ENCODE measurements at regions not wholly inside any gene's neighbourhood (a gene's known extent, or its start where the extent isn't known, plus 50 kb on each side); places are given as distances from the start of the nearest gene placed in this dataset.

GRCh38 chr1:184141361-184141880 is 89.9 kb downstream of the TSEN15 start:
- CTCF ChIA-PET = interaction anchor here (2.2 kb wide), 1 partner anchor 66 kb away, joined by 5 read pairs; no protein-coding TSS in a partner anchor

GRCh38 chr1:184143449-184143848 is 91.9 kb downstream of the TSEN15 start:
- POLR2A ChIA-PET = no interaction called here
- Histone ChIP-seq H3K4me3 (ENCODE audit: low read depth, low read length) (no peak overlapping the region), H3K27me3 (ENCODE audit: control insufficient read depth, insufficient read depth, low read length) (peaks cover 2% of the 10 kb centered on the region; the same call in 1 of the 2 replicates), H3K36me3 (ENCODE audit: control insufficient read depth, insufficient read depth, low read length) (no peaks in the 10 kb centered on the region)
- DNase-seq (ENCODE audit: low read depth) = no peak
- TF ChIP-seq CTCF (IDR thresholded peaks at IDR 0.05; ENCODE audit: insufficient read depth, low read depth, low read length) = peak; percentile 10; the same call in 1 of the 2 replicates
- CTCF ChIA-PET = interaction anchor here (0.9 to 2.0 kb wide), 3 partner anchors 24 to 520 kb away, joined by 4 to 5 read pairs (median 4); no protein-coding TSS in a partner anchor

More at GRCh38 chr1:184141361-184141880, 89.9 kb downstream of the TSEN15 start:
- Histone ChIP-seq H3K36me3 (ENCODE audit: control insufficient read depth, insufficient read depth, low read length) (no peaks in the 10 kb centered on the region), H3K4me3 (ENCODE audit: low read depth, low read length) (no peak overlapping the region), H3K27me3 (ENCODE audit: control insufficient read depth, insufficient read depth, low read length) (peaks cover 2% of the 10 kb centered on the region; the same call in 1 of the 2 replicates)
- DNase-seq (ENCODE audit: low read depth) = no peak
- POLR2A ChIA-PET = interaction anchor here (0.6 kb wide), 1 partner anchor 59 kb away, joined by 3 read pairs; no protein-coding TSS in a partner anchor
- no peak for TF ChIP-seq CTCF (IDR thresholded peaks at IDR 0.05; ENCODE audit: insufficient read depth, low read depth, low read length)

- peaks cover 2% of the 10 kb centered on the region; the same call in 1 of the 2 replicates for H3K27me3 ChIP-seq (ENCODE audit: control insufficient read depth, insufficient read depth, low read length)
- no peaks in the 10 kb centered on the region for H3K36me3 ChIP-seq (ENCODE audit: control insufficient read depth, insufficient read depth, low read length)
- no peak for DNase-seq (ENCODE audit: low read depth)
- POLR2A ChIA-PET = no interaction called here
- CTCF ChIA-PET = interaction anchor here (1.6 kb wide), 1 partner anchor 25 kb away, joined by 4 read pairs; no protein-coding TSS in a partner anchor
- H3K4me3 ChIP-seq (ENCODE audit: low read depth, low read length) = no peak overlapping the region
- TF ChIP-seq CTCF (IDR thresholded peaks at IDR 0.05; ENCODE audit: insufficient read depth, low read depth, low read length) = no peak
Observed at GRCh38 chr1:184145083-184145482, 93.6 kb downstream of the TSEN15 start.

GRCh38 chr1:184146202-184146601 is 94.7 kb downstream of the TSEN15 start:
- DNase-seq (ENCODE audit: low read depth) = no peak
- no peaks in the 10 kb centered on the region for H3K36me3 ChIP-seq (ENCODE audit: control insufficient read depth, insufficient read depth, low read length)
- H3K27me3 ChIP-seq (ENCODE audit: control insufficient read depth, insufficient read depth, low read length) = peaks cover 2% of the 10 kb centered on the region; the same call in 1 of the 2 replicates
- ChIA-PET POLR2A (interaction anchor here (0.7 kb wide), 1 partner anchor 10 kb away, joined by 3 read pairs; no protein-coding TSS in a partner anchor), CTCF (no interaction called here)
- H3K4me3 ChIP-seq (ENCODE audit: low read depth, low read length) = no peak overlapping the region
- TF ChIP-seq CTCF (IDR thresholded peaks at IDR 0.05; ENCODE audit: insufficient read depth, low read depth, low read length) = no peak

- H3K4me3 ChIP-seq (ENCODE audit: low read depth, low read length) = no peak overlapping the region
- POLR2A ChIA-PET = no interaction called here
- no peaks in the 10 kb centered on the region for H3K27me3 ChIP-seq (ENCODE audit: control insufficient read depth, insufficient read depth, low read length)
- CTCF ChIA-PET = interaction anchor here (0.9 kb wide), 1 partner anchor 513 kb away, joined by 3 read pairs; no protein-coding TSS in a partner anchor
- no peaks in the 10 kb centered on the region for H3K36me3 ChIP-seq (ENCODE audit: control insufficient read depth, insufficient read depth, low read length)
- no peak for DNase-seq (ENCODE audit: low read depth)
- TF ChIP-seq CTCF (IDR thresholded peaks at IDR 0.05; ENCODE audit: insufficient read depth, low read depth, low read length) = no peak
Observed at GRCh38 chr1:184150776-184151531, 99.4 kb downstream of the TSEN15 start.
